SK-N-SH treated with all-trans-retinoic acid at 6 μM for 48 hours (cell line): ENCODE measurements at regions not wholly inside any gene's neighbourhood (a gene's known extent, or its start where the extent isn't known, plus 50 kb on each side); places are given as distances from the start of the nearest gene placed in this dataset.

Experiments used
- ATAC-seq: fragments of 200-7000 bp; cut with Tn5 transposase; 3 replicates; pipeline ENCODE4 v1.9.1; 2020; ENCODE audit warnings: mild to moderate bottlenecking, moderate library complexity
- ARNTL ChIP-seq: fragments of 450-650 bp; formaldehyde crosslinking; IDR thresholded peaks from 2 replicates; pipeline ENCODE4 v1.5.0; 2020; ENCODE audit warnings: low read depth, mild to moderate bottlenecking, moderate library complexity, borderline replicate concordance
- BACH2 ChIP-seq: fragments of 250-450 bp; sonication (Bioruptor Pico); IDR thresholded peaks from 2 replicates; pipeline ENCODE4 v1.9.0; 2021; ENCODE audit warnings: mild to moderate bottlenecking, borderline replicate concordance
- CSDC2 ChIP-seq: fragments of 250-450 bp; sonication (Bioruptor Pico); IDR thresholded peaks from 2 replicates; pipeline ENCODE4 v1.5.0; 2020; ENCODE audit warnings: mild to moderate bottlenecking, moderate library complexity
- ESRRG ChIP-seq: fragments of 250-450 bp; sonication (Bioruptor Pico); IDR thresholded peaks from 2 replicates; pipeline ENCODE4 v1.6.1; 2021; ENCODE audit warnings: mild to moderate bottlenecking
- ISL1 ChIP-seq: fragments of 250-450 bp; sonication (Bioruptor Pico); IDR thresholded peaks from 2 replicates; pipeline ENCODE4 v2.1.2; 2022; ENCODE audit warnings: mild to moderate bottlenecking, moderate library complexity
- OSR1 ChIP-seq: fragments of 250-450 bp; sonication (Bioruptor Pico); IDR thresholded peaks from 2 replicates; pipeline ENCODE4 v1.8.0; 2022; ENCODE audit warnings: moderate library complexity, mild to moderate bottlenecking, inconsistent platforms
- RARB ChIP-seq: fragments of 250-450 bp; sonication (Bioruptor Pico); IDR thresholded peaks from 2 replicates; pipeline ENCODE4 v1.8.0; 2021; ENCODE audit warnings: mild to moderate bottlenecking, moderate library complexity
- SNAI2 ChIP-seq: fragments of 250-450 bp; sonication (Bioruptor Pico); IDR thresholded peaks from 2 replicates; pipeline ENCODE4 v1.5.0; 2020; ENCODE audit warnings: mild to moderate bottlenecking, moderate library complexity
- TCF4 ChIP-seq: fragments of 250-450 bp; sonication (Bioruptor Pico); IDR thresholded peaks from 2 replicates; pipeline ENCODE4 v1.8.0; 2021; ENCODE audit warnings: mild to moderate bottlenecking, moderate library complexity, borderline replicate concordance
- TOX ChIP-seq: fragments of 250-450 bp; sonication (Bioruptor Pico); IDR thresholded peaks from 2 replicates; pipeline ENCODE4 v1.8.0; 2021; ENCODE audit warnings: mild to moderate bottlenecking, moderate library complexity, borderline replicate concordance
- ZC3H10 ChIP-seq: fragments of 250-450 bp; sonication (Bioruptor Pico); IDR thresholded peaks from 2 replicates; pipeline ENCODE4 v1.5.1; 2021; ENCODE audit warnings: mild to moderate bottlenecking, moderate library complexity
- ZFP3 ChIP-seq: fragments of 250-450 bp; sonication (Bioruptor Pico); IDR thresholded peaks from 2 replicates; pipeline ENCODE4 v1.5.0; 2020; ENCODE audit warnings: mild to moderate bottlenecking, moderate library complexity
- TF ChIP-seq, protein P1 (sequence below): fragments of 250-450 bp; sonication (Bioruptor Pico); IDR thresholded peaks from 2 replicates; pipeline ENCODE4 v1.5.0; 2020; ENCODE audit warnings: mild to moderate bottlenecking, moderate library complexity
- TF ChIP-seq, protein P2 (sequence below): fragments of 250-450 bp; sonication (Bioruptor Pico); IDR thresholded peaks from 2 replicates; pipeline ENCODE4 v1.5.1; 2020; ENCODE audit warnings: low read depth, mild to moderate bottlenecking, moderate library complexity
- TF ChIP-seq, protein P3 (sequence below): fragments of 250-450 bp; sonication (Bioruptor Pico); IDR thresholded peaks from 2 replicates; pipeline ENCODE4 v1.5.1; 2021; ENCODE audit warnings: mild to moderate bottlenecking, moderate library complexity
- TF ChIP-seq, protein P4 (sequence below): fragments of 250-450 bp; sonication (Bioruptor Pico); IDR thresholded peaks from 2 replicates; pipeline ENCODE4 v1.8.0; 2021; ENCODE audit warnings: low read depth, mild to moderate bottlenecking, moderate library complexity, borderline replicate concordance

DNA sequence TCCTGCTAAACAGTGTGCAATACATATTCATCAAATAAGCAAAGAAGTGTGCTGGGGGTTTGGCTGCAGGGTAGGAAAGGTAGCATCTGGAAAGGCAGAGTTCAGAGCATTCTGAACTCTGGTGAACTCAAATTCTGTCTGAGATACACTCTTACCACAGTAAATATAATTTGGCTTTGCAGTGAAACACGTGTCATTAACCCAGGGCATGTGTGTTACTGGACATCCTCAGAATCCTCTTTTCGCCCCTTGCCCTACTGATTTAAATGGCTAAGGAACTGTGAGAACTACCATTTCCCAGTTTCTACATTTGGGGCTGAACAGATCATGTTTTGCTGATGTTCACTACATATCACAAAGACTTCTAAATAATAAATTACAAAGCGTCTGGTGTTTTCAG lies 562.8 kb upstream of the SGCG start (continued):
- TF ChIP-seq, protein P1, sequence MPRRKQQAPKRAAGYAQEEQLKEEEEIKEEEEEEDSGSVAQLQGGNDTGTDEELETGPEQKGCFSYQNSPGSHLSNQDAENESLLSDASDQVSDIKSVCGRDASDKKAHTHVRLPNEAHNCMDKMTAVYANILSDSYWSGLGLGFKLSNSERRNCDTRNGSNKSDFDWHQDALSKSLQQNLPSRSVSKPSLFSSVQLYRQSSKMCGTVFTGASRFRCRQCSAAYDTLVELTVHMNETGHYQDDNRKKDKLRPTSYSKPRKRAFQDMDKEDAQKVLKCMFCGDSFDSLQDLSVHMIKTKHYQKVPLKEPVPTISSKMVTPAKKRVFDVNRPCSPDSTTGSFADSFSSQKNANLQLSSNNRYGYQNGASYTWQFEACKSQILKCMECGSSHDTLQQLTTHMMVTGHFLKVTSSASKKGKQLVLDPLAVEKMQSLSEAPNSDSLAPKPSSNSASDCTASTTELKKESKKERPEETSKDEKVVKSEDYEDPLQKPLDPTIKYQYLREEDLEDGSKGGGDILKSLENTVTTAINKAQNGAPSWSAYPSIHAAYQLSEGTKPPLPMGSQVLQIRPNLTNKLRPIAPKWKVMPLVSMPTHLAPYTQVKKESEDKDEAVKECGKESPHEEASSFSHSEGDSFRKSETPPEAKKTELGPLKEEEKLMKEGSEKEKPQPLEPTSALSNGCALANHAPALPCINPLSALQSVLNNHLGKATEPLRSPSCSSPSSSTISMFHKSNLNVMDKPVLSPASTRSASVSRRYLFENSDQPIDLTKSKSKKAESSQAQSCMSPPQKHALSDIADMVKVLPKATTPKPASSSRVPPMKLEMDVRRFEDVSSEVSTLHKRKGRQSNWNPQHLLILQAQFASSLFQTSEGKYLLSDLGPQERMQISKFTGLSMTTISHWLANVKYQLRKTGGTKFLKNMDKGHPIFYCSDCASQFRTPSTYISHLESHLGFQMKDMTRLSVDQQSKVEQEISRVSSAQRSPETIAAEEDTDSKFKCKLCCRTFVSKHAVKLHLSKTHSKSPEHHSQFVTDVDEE, result no peak
- no peak for TF ChIP-seq TCF4

DNA sequence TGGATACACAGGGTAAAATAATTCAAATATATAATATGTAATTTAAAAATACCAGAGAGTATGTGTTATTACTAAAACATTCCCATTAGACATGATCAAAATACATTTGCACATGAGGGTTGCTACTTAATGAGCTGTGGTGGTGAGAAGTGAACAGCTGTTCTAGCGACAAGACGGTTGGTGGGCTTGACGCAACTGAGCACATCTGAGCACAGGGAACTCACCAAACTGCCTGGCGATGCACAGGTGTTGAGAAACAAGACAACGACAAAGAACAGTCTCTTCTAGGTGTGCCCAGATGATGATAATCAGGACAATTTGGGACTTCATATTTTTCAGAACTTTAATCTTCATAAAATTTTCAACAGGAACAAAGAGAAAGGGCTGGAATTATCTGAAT lies 555.1 kb upstream of the SGCG start:
- no peak for ATAC-seq
- TF ChIP-seq, protein P2, sequence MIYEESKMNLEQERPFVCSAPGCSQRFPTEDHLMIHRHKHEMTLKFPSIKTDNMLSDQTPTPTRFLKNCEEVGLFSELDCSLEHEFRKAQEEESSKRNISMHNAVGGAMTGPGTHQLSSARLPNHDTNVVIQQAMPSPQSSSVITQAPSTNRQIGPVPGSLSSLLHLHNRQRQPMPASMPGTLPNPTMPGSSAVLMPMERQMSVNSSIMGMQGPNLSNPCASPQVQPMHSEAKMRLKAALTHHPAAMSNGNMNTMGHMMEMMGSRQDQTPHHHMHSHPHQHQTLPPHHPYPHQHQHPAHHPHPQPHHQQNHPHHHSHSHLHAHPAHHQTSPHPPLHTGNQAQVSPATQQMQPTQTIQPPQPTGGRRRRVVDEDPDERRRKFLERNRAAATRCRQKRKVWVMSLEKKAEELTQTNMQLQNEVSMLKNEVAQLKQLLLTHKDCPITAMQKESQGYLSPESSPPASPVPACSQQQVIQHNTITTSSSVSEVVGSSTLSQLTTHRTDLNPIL (CRISPR knock-in tag), result no peak
- TF ChIP-seq TOX (CRISPR knock-in tag) (no peak), CSDC2 (CRISPR knock-in tag) (no peak), ZFP3 (CRISPR knock-in tag) (no peak), SNAI2 (CRISPR knock-in tag) (no peak), RARB (CRISPR knock-in tag) (no peak)
- TF ChIP-seq, protein P1, result no peak
- TF ChIP-seq, all 23 proteins: peak for 0

DNA sequence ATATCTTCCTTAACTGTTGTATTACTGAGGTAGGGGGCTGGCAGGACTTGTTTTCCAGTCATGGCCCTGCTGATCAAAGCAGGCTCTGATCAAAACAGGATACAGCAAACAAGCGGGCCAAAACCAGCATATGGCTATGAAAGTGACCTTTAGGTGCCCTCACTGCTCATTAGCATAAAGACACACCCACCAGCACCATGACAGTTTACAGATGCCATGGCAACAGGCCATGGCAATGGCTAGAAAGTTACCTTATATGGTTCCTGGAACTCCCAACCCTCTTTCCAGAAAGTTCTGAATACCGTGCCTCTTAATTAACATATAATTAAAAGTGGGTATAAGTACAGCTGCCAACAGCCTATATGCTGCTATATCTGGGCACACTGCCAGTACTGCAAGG lies 551.4 kb upstream of the SGCG start:
- no peak for TF ChIP-seq ARNTL (CRISPR knock-in tag)
- no peak for TF ChIP-seq ZFP3 (CRISPR knock-in tag)
- TF ChIP-seq SNAI2 (CRISPR knock-in tag), result no peak
- TF ChIP-seq, protein P1, result no peak
- no peak for TF ChIP-seq RARB (CRISPR knock-in tag)
- TF ChIP-seq ISL1 (CRISPR knock-in tag), result no peak
- TF ChIP-seq CSDC2 (CRISPR knock-in tag), result no peak
- TF ChIP-seq TOX (CRISPR knock-in tag), result no peak
- TF ChIP-seq ESRRG (CRISPR knock-in tag), result no peak
- TF ChIP-seq BACH2 (CRISPR knock-in tag), result no peak
- TF ChIP-seq ZC3H10 (CRISPR knock-in tag), result no peak
- TF ChIP-seq TCF4, result no peak
- TF ChIP-seq OSR1 (CRISPR knock-in tag), result no peak
- ATAC-seq, result no peak

DNA sequence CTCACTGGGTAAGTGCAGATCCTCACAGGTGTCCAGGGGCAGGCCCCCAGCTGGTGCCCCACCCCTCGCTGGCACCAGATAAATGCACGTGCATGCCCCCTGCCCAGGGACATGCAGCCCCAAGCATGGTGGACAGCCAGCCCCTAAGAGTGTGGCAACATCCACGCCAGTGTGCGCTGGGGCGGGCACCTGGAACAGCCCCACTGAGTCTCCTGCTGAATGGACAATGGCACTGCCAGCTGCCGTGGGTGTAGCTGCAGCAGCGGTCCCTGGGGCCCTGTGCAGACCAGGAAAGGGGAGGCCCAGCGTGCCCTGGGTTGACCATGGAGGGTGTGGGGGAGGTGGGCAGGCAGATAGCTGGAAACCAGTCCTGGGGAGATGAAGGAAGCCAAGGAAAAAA lies 538.7 kb upstream of the SGCG start:
- TF ChIP-seq, protein P3, sequence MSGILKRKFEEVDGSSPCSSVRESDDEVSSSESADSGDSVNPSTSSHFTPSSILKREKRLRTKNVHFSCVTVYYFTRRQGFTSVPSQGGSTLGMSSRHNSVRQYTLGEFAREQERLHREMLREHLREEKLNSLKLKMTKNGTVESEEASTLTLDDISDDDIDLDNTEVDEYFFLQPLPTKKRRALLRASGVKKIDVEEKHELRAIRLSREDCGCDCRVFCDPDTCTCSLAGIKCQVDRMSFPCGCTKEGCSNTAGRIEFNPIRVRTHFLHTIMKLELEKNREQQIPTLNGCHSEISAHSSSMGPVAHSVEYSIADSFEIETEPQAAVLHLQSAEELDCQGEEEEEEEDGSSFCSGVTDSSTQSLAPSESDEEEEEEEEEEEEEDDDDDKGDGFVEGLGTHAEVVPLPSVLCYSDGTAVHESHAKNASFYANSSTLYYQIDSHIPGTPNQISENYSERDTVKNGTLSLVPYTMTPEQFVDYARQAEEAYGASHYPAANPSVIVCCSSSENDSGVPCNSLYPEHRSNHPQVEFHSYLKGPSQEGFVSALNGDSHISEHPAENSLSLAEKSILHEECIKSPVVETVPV (CRISPR knock-in tag), result no peak
- TF ChIP-seq ESRRG (CRISPR knock-in tag), result no peak
- TF ChIP-seq, protein P4, sequence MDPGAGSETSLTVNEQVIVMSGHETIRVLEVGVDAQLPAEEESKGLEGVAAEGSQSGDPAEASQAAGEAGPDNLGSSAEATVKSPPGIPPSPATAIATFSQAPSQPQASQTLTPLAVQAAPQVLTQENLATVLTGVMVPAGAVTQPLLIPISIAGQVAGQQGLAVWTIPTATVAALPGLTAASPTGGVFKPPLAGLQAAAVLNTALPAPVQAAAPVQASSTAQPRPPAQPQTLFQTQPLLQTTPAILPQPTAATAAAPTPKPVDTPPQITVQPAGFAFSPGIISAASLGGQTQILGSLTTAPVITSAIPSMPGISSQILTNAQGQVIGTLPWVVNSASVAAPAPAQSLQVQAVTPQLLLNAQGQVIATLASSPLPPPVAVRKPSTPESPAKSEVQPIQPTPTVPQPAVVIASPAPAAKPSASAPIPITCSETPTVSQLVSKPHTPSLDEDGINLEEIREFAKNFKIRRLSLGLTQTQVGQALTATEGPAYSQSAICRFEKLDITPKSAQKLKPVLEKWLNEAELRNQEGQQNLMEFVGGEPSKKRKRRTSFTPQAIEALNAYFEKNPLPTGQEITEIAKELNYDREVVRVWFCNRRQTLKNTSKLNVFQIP (CRISPR knock-in tag), result no peak
- TF ChIP-seq ARNTL (CRISPR knock-in tag), result no peak
- no peak for ATAC-seq
